ENCODE measurements at regions not wholly inside any gene's neighbourhood (a gene's known extent, or its start where the extent isn't known, plus 50 kb on each side); places are given as distances from the start of the nearest gene placed in this dataset.

- TF ChIP-seq FOXM1 (IDR thresholded peaks at IDR 0.05; ENCODE audit: borderline replicate concordance, low read depth): no peak
- TF ChIP-seq EP300 (IDR thresholded peaks at IDR 0.05; ENCODE audit: borderline replicate concordance): no peak
- TF ChIP-seq NFIC (IDR thresholded peaks at IDR 0.05): no peak
- no peak for TF ChIP-seq CEBPB (IDR thresholded peaks at IDR 0.05)
- no peak for TF ChIP-seq TEAD4 (IDR thresholded peaks at IDR 0.05)
- no peak for TF ChIP-seq TAF1 (IDR thresholded peaks at IDR 0.05; ENCODE audit: low read depth)
- no peak for TF ChIP-seq CREB1 (IDR thresholded peaks at IDR 0.05; ENCODE audit: low read depth)
Observed at GRCh38 chr9:653421-653820, 188.1 kb upstream of the DMRT1 start.

GRCh38 chr9:653856-654387 lies 187.6 kb upstream of the DMRT1 start:
- no peak for TF ChIP-seq EP300 (IDR thresholded peaks at IDR 0.05; ENCODE audit: borderline replicate concordance)
- no peak for TF ChIP-seq FOXM1 (IDR thresholded peaks at IDR 0.05; ENCODE audit: borderline replicate concordance, low read depth)

GRCh38 chr9:655875-656274 lies 185.6 kb upstream of the DMRT1 start:
- TF ChIP-seq USF1 (IDR thresholded peaks at IDR 0.05) (no peak), CEBPB (IDR thresholded peaks at IDR 0.05) (no peak), RAD21 (IDR thresholded peaks at IDR 0.05; ENCODE audit: low read depth) (no peak), NFIC (IDR thresholded peaks at IDR 0.05) (no peak), EGR1 (IDR thresholded peaks at IDR 0.05) (no peak), TCF12 (IDR thresholded peaks at IDR 0.05; ENCODE audit: low read depth) (no peak), REST (IDR thresholded peaks at IDR 0.05; ENCODE audit: low read depth) (no peak), TAF1 (IDR thresholded peaks at IDR 0.05; ENCODE audit: low read depth) (no peak), MAX (IDR thresholded peaks at IDR 0.05) (no peak), EP300 (IDR thresholded peaks at IDR 0.05; ENCODE audit: borderline replicate concordance) (no peak)

GRCh38 chr9:656926-657568 lies 184.4 kb upstream of the DMRT1 start:
- TF ChIP-seq CEBPB (IDR thresholded peaks at IDR 0.05): no peak
- TF ChIP-seq CREB1 (IDR thresholded peaks at IDR 0.05; ENCODE audit: low read depth): no peak
- no peak for TF ChIP-seq TEAD4 (IDR thresholded peaks at IDR 0.05)
- no peak for TF ChIP-seq MAX (IDR thresholded peaks at IDR 0.05)
- no peak for TF ChIP-seq TCF12 (IDR thresholded peaks at IDR 0.05; ENCODE audit: low read depth)
- TF ChIP-seq ZBTB7A (IDR thresholded peaks at IDR 0.05; ENCODE audit: low read depth): no peak
- TF ChIP-seq YY1 (IDR thresholded peaks at IDR 0.05; ENCODE audit: low read depth): no peak
- TF ChIP-seq FOXM1 (IDR thresholded peaks at IDR 0.05; ENCODE audit: borderline replicate concordance, low read depth): no peak
- no peak for TF ChIP-seq REST (IDR thresholded peaks at IDR 0.05; ENCODE audit: low read depth)
- TF ChIP-seq EGR1 (IDR thresholded peaks at IDR 0.05): no peak
- no peak for TF ChIP-seq TAF1 (IDR thresholded peaks at IDR 0.05; ENCODE audit: low read depth)
- no peak for TF ChIP-seq USF1 (IDR thresholded peaks at IDR 0.05)
- no peak for TF ChIP-seq EP300 (IDR thresholded peaks at IDR 0.05; ENCODE audit: borderline replicate concordance)
- no peak for TF ChIP-seq NFIC (IDR thresholded peaks at IDR 0.05)
- no peak for TF ChIP-seq RAD21 (IDR thresholded peaks at IDR 0.05; ENCODE audit: low read depth)

GRCh38 chr9:659286-659685 lies 182.2 kb upstream of the DMRT1 start:
- TF ChIP-seq NFIC (IDR thresholded peaks at IDR 0.05) (no peak), REST (IDR thresholded peaks at IDR 0.05; ENCODE audit: low read depth) (no peak), MAX (IDR thresholded peaks at IDR 0.05) (no peak), TAF1 (IDR thresholded peaks at IDR 0.05; ENCODE audit: low read depth) (no peak), CREB1 (IDR thresholded peaks at IDR 0.05; ENCODE audit: low read depth) (no peak), RAD21 (IDR thresholded peaks at IDR 0.05; ENCODE audit: low read depth) (no peak), TEAD4 (IDR thresholded peaks at IDR 0.05) (no peak)
